Fibroblast of the aortic adventitia (primary cell): ENCODE measurements at regions not wholly inside any gene's neighbourhood (a gene's known extent, or its start where the extent isn't known, plus 50 kb on each side); places are given as distances from the start of the nearest gene placed in this dataset.
"Not testable (repeated sequence)": the region's sequence is repeated elsewhere in the genome, so short reads cannot be mapped to it uniquely, and the experiment has no call there.

Source experiments
- DNase-seq: peaks from one replicate; pipeline ENCODE4 v3.0.0-alpha.2; 2010; ENCODE audit warnings: low read depth
- H3K4me3 ChIP-seq: 2 replicates; pipeline ENCODE4 v1.5.1; 2011; ENCODE audit warnings: low read depth, mild to moderate bottlenecking, control low read depth, low read length, moderate library complexity
- CTCF ChIP-seq: IDR thresholded peaks from 2 replicates; pipeline ENCODE4 v1.5.1; 2011; ENCODE audit warnings: mild to moderate bottlenecking, low read length, control low read depth, inconsistent platforms; ENCODE audit not compliant: insufficient read depth

- no peak for TF ChIP-seq CTCF
- DNase-seq: no peak
Observed at GRCh38 chr6:134806180-134806798, 143.6 kb downstream of the ALDH8A1 start.

GRCh38 chr6:134805168-134805567 is 144.7 kb downstream of the ALDH8A1 start:
- no peak for DNase-seq
- no peak for TF ChIP-seq CTCF
- H3K4me3 ChIP-seq: no peak overlapping the region

More at GRCh38 chr6:134806180-134806798, 143.6 kb downstream of the ALDH8A1 start:
- H3K4me3 ChIP-seq: no peak overlapping the region

- DNase-seq, H3K4me3 ChIP-seq: not testable (repeated sequence)
Observed at GRCh38 chr6:134804311-134804710, 145.6 kb downstream of the ALDH8A1 start.

GRCh38 chr6:134802426-134803058 is 147.4 kb downstream of the ALDH8A1 start:
- DNase-seq: no peak
- no peak for TF ChIP-seq CTCF
- H3K4me3 ChIP-seq: no peak overlapping the region

GRCh38 chr6:134797400-134798113 is 152.3 kb downstream of the ALDH8A1 start:
- no peak for DNase-seq
- no peak for TF ChIP-seq CTCF
- H3K4me3 ChIP-seq: no peak overlapping the region

GRCh38 chr6:134795691-134796090 is 154.2 kb downstream of the ALDH8A1 start:
- no peak for TF ChIP-seq CTCF
- no peak overlapping the region for H3K4me3 ChIP-seq
- DNase-seq: peak; percentile 52

GRCh38 chr6:134795001-134795400 is 154.9 kb downstream of the ALDH8A1 start:
- no peak for TF ChIP-seq CTCF
- DNase-seq: no peak
- no peak overlapping the region for H3K4me3 ChIP-seq

- DNase-seq, H3K4me3 ChIP-seq: not testable (repeated sequence)
Observed at GRCh38 chr6:134791243-134791843, 158.6 kb downstream of the ALDH8A1 start.
